GM23248 (cell line): ENCODE measurements at regions not wholly inside any gene's neighbourhood (a gene's known extent, or its start where the extent isn't known, plus 50 kb on each side); places are given as distances from the start of the nearest gene placed in this dataset.
"Not testable (repeated sequence)": the region's sequence is repeated elsewhere in the genome, so short reads cannot be mapped to it uniquely, and the experiment has no call there.

Source experiments
- EZH2 ChIP-seq: fragments of 200-600 bp; sonication (generic); IDR thresholded peaks from 2 replicates; pipeline ENCODE4 v1.6.1; 2018; ENCODE audit warnings: antibody characterized with exemption, mild to moderate bottlenecking; ENCODE audit not compliant: insufficient read depth, poor library complexity, severe bottlenecking
- EZH2phosphoT487 ChIP-seq: fragments of 200-600 bp; sonication (generic); IDR thresholded peaks from 2 replicates; pipeline ENCODE4 v1.6.1; 2018; ENCODE audit warnings: antibody characterized with exemption, moderate library complexity, mild to moderate bottlenecking, low read depth; ENCODE audit not compliant: insufficient read depth

GRCh38 chr9:28524309-28524708 lies 951.0 kb upstream of the C9orf72 start:
- not testable (repeated sequence) for TF ChIP-seq EZH2phosphoT487, EZH2
